GM12878 (cell line): ENCODE measurements at regions not wholly inside any gene's neighbourhood (a gene's known extent, or its start where the extent isn't known, plus 50 kb on each side); places are given as distances from the start of the nearest gene placed in this dataset.

Source experiments
- ATAC-seq: fragments of 200-7000 bp; cut with Tn5 transposase; 3 replicates; pipeline ENCODE4 v1.9.1; 2020; ENCODE audit warnings: mild to moderate bottlenecking, moderate library complexity
- BruUV-seq: library from RNA; stranded (reverse); fragments of 400-500 nt; replicated peaks from 2 replicates; lab custom pipeline; 2021; lab: Mats Ljungman, UMichigan
- CTCF ChIA-PET: fragments of 300-600 bp; sonication (Branson Sonifier 250); formaldehyde crosslinking; extraction: SDS; loops from one replicate; lab custom pipeline; 2021; ENCODE audit warnings: inconsistent platforms; lab: Yijun Ruan, JAX
- POLR2A ChIA-PET: fragments of 350-600 bp; formaldehyde crosslinking; extraction: SDS; loops from one replicate; lab custom pipeline; 2021; ENCODE audit warnings: inconsistent platforms; lab: Charles Lee
- RAD21 ChIA-PET: fragments of 300-600 bp; sonication (Branson Sonifier 250); formaldehyde crosslinking; loops from one replicate; lab custom pipeline; 2023; ENCODE audit warnings: antibody characterized with exemption; ENCODE audit not compliant: unreplicated experiment; lab: Charles Lee
- SMC1A ChIA-PET: fragments of 300-600 bp; sonication (Branson Sonifier 250); formaldehyde crosslinking; loops from one replicate; lab custom pipeline; 2023; ENCODE audit not compliant: unreplicated experiment, uncharacterized antibody; lab: Charles Lee
- DNase-seq: peaks from one replicate; pipeline ENCODE4 v3.0.0-alpha.2; 2011; ENCODE audit warnings: low read depth, low spot score
- FAIRE-seq: peaks from 3 replicates; lab custom pipeline; 2011; peaks lifted over from hg19 to GRCh38; lab: Jason Lieb, UNC
- H2AFZ ChIP-seq: 2 replicates; pipeline ENCODE4 v1.6.0; 2011; ENCODE audit warnings: low read depth, low read length, control low read depth; ENCODE audit not compliant: control insufficient read depth
- H3K27ac ChIP-seq: 2 replicates; pipeline ENCODE4 v1.5.1; 2011; ENCODE audit warnings: control low read depth; ENCODE audit not compliant: control insufficient read depth, insufficient read depth
- H3K27me3 ChIP-seq, 2 experiments: replicated peaks in 1 of 2; 2 replicates each; pipeline versions ENCODE4 v1.6.0 to v1.6.1; 2011; ENCODE audit warnings: low read length in 1 of 2; ENCODE audit not compliant: control insufficient read depth in 2 of 2, insufficient read depth in 2 of 2
- H3K36me3 ChIP-seq, 2 experiments: 2 replicates each; pipeline ENCODE4 v1.5.1; 2011; ENCODE audit warnings: low read length in 1 of 2; ENCODE audit not compliant: control insufficient read depth in 2 of 2, insufficient read depth in 2 of 2
- H3K4me1 ChIP-seq: 2 replicates; pipeline ENCODE4 v1.6.1; 2011; ENCODE audit warnings: mild to moderate bottlenecking, low read length, moderate library complexity, mixed read lengths; ENCODE audit not compliant: control insufficient read depth, insufficient read depth
- H3K4me2 ChIP-seq: 2 replicates; pipeline ENCODE4 v1.6.0; 2011; ENCODE audit warnings: control low read depth; ENCODE audit not compliant: control insufficient read depth, insufficient read depth
- H3K4me3 ChIP-seq: fragments of 200-600 bp; sonication (generic); 2 replicates; pipeline ENCODE4 v1.5.1; 2016
- H3K79me2 ChIP-seq: 2 replicates; pipeline ENCODE4 v1.6.0; 2011; ENCODE audit warnings: low read length; ENCODE audit not compliant: control insufficient read depth, insufficient read depth
- H3K9ac ChIP-seq: 2 replicates; pipeline ENCODE4 v1.8.0; 2011; ENCODE audit warnings: low read length, control low read depth, mixed read lengths; ENCODE audit not compliant: control insufficient read depth, insufficient read depth
- H3K9me3 ChIP-seq: replicated peaks from 3 replicates; pipeline ENCODE4 v1.5.1; 2011; ENCODE audit warnings: mild to moderate bottlenecking, low read length; ENCODE audit not compliant: control insufficient read depth, insufficient read depth
- H4K20me1 ChIP-seq: 2 replicates; pipeline ENCODE4 v1.6.0; 2011; ENCODE audit not compliant: control insufficient read depth, insufficient read depth
- ATF7 ChIP-seq: fragments of 450-650 bp; IDR thresholded peaks from 2 replicates; pipeline ENCODE4 v1.6.1; 2016; ENCODE audit warnings: low read depth, mild to moderate bottlenecking
- CBX5 ChIP-seq: sonication (generic); IDR thresholded peaks from 2 replicates; pipeline ENCODE4 v1.6.1; 2016; ENCODE audit warnings: low read depth, moderate library complexity, mild to moderate bottlenecking, inconsistent platforms
- EED ChIP-seq: sonication (generic); IDR thresholded peaks from 2 replicates; pipeline ENCODE4 v1.6.1; 2016; ENCODE audit warnings: antibody characterized with exemption, low read depth
- EP300 ChIP-seq, 2 experiments: fragments of 150-350 bp in 1 of 2; IDR thresholded peaks; 2 replicates each; pipeline ENCODE4 v1.6.1; 2011 to 2012; ENCODE audit warnings: low read depth in 2 of 2, low read length in 2 of 2, borderline replicate concordance in 1 of 2, improper control_type of control experiment in 1 of 2, inconsistent platforms in 1 of 2; ENCODE audit not compliant: control insufficient read depth in 1 of 2
- MEF2A ChIP-seq: IDR thresholded peaks from 2 replicates; pipeline ENCODE4 v1.6.1; 2011; ENCODE audit warnings: low read depth, mild to moderate bottlenecking, low read length, moderate library complexity; ENCODE audit not compliant: insufficient read depth
- MEF2B ChIP-seq: fragments of 450-650 bp; IDR thresholded peaks from 2 replicates; pipeline ENCODE4 v1.6.1; 2018; ENCODE audit warnings: mild to moderate bottlenecking, moderate library complexity; ENCODE audit not compliant: partially characterized antibody, poor library complexity, severe bottlenecking
- MXI1 ChIP-seq: fragments of 150-350 bp; IDR thresholded peaks from 2 replicates; pipeline ENCODE4 v1.6.1; 2011; ENCODE audit warnings: low read depth, mild to moderate bottlenecking, inconsistent platforms, low read length, improper control_type of control experiment
- NFIC ChIP-seq: IDR thresholded peaks from 2 replicates; pipeline ENCODE4 v1.6.1; 2012; ENCODE audit warnings: low read depth, mild to moderate bottlenecking, inconsistent platforms, low read length, moderate library complexity
- PAX5 ChIP-seq: IDR thresholded peaks from 2 replicates; pipeline ENCODE4 v1.6.1; 2011; ENCODE audit warnings: low read depth, low read length, borderline replicate concordance
- POU2F2 ChIP-seq: IDR thresholded peaks from 3 replicates; pipeline ENCODE4 v1.6.1; 2011; ENCODE audit warnings: low read depth, mild to moderate bottlenecking, low read length, borderline replicate concordance
- SP1 ChIP-seq: IDR thresholded peaks from one replicate; pipeline ENCODE4 v1.6.1; 2011; ENCODE audit warnings: low read depth, low read length
- SREBF2 ChIP-seq: IDR thresholded peaks from 2 replicates; pipeline ENCODE4 v1.6.1; 2012; ENCODE audit warnings: mild to moderate bottlenecking, low read length
- SUZ12 ChIP-seq: fragments of 200-600 bp; sonication (generic); IDR thresholded peaks from one replicate; pipeline ENCODE4 v1.6.1; 2018; ENCODE audit warnings: antibody characterized with exemption, mild to moderate bottlenecking; ENCODE audit not compliant: unreplicated experiment
- TARDBP ChIP-seq: IDR thresholded peaks from 2 replicates; pipeline ENCODE4 v1.6.1; 2016; ENCODE audit warnings: borderline replicate concordance
- ZBED1 ChIP-seq: IDR thresholded peaks from 2 replicates; pipeline ENCODE4 v1.6.1; 2016; ENCODE audit warnings: borderline replicate concordance
- WGBS: methylation state at CpG from one replicate; pipeline ENCODE4 v1.1.6; 2016; ENCODE audit warnings: low lambda C conversion rate; ENCODE audit not compliant: insufficient replicate concordance, insufficient coverage; ENCODE audit errors: missing lambda C conversion rate; 5-methylcytosine and 5-hydroxymethylcytosine counted together
- in situ Hi-C: fragments of 300-500 bp; cut with MboI; formaldehyde crosslinking; loops from 9 replicates; pipeline ENCODE4 v1.14.3; 2018; ENCODE audit warnings: mixed read lengths
- intact Hi-C: fragments of 100-400 bp; cut with micrococcal nuclease; formaldehyde crosslinking; loops from one replicate; pipeline ENCODE4 v1.14.2; 2022; ENCODE audit not compliant: unreplicated experiment
- TF ChIP-seq, protein P1 (sequence below): fragments of 450-650 bp; IDR thresholded peaks from 2 replicates; pipeline ENCODE4 v1.6.1; 2017; ENCODE audit warnings: borderline replicate concordance
- TF ChIP-seq, protein P2 (sequence below): fragments of 450-650 bp; IDR thresholded peaks from 2 replicates; pipeline ENCODE4 v1.6.1; 2017; ENCODE audit warnings: mild to moderate bottlenecking
- TF ChIP-seq, protein P3 (sequence below): fragments of 450-650 bp; conservative IDR thresholded peaks from 2 replicates; pipeline ENCODE4 v1.6.1; 2017; ENCODE audit warnings: mild to moderate bottlenecking, moderate library complexity

DNA sequence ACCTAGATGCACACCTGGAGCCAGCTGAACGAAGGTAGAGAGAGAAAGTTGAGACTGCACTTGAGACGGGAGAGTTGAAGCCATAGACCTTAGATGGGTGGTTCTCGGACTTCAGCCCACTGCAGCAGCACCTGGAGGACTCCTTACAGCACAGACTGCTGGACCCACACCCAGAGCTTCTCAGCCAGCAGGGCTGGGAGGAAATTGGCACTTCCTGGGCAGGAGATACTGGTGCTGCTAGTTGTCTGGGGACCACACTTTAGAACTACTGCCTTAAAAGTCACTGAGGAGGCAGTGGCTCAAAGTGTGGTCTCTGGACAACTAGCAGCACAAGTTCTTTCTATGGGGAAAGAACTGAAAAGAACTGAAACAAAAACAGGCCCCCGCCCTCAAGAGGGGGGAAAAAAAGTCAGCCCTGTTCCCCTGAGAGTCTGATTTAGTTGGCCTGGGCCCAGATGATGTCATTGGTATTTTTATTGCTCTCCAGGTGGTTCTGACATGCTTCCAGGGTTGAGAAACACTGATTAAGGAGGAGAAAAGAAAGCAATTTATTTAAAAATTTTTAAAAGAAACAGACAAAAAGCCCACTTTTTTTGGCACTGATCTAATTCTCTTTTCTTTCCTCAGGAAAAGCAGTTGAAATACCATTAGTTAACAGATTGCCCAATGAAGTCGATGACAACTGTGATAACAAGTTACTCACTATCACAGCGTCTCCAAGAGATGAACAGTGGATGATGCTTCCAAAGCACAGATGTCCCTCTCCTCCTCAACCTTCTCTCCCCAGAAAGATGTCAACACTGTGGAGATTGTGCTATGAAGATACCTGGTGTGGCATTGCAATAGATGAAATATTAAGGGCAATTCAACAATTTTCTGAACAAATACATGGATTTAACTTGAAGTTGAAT lies 73.6 kb upstream of the ADAMTS16 start:
- BruUV-seq, result no TSS peak
- Histone ChIP-seq H3K4me2 (peak overlapping the region; percentile 38; the same call in 1 of the 2 replicates), H3K9ac (no peak overlapping the region), H3K27ac (no peak overlapping the region), H3K4me3 (no peak overlapping the region), H3K4me1 (no peaks in the 10 kb centered on the region; the same call in 1 of the 2 replicates), H3K79me2 (no peaks in the 10 kb centered on the region), H2AFZ (no peak overlapping the region; the same call in 1 of the 2 replicates), H3K27me3 (no peaks in the 10 kb centered on the region), H3K9me3 (no peaks in the 10 kb centered on the region), H4K20me1 (no peaks in the 10 kb centered on the region), H3K36me3 (no peaks in the 10 kb centered on the region)
- ChIA-PET SMC1A (interaction anchor here (1.6 to 6.7 kb wide), 4 partner anchors 19 to 185 kb away, joined by 4 to 43 read pairs (median 18); no protein-coding TSS in a partner anchor), RAD21 (interaction anchor here (1.2 to 4.3 kb wide), 3 partner anchors 20 to 29 kb away, joined by 3 to 37 read pairs (median 3); no protein-coding TSS in a partner anchor), POLR2A (interaction anchor here (1.0 kb wide), 1 partner anchor 19 kb away, joined by 5 read pairs; no protein-coding TSS in a partner anchor), CTCF (interaction anchor here (1.0 to 1.4 kb wide), 4 partner anchors 19 to 31 kb away, joined by 3 to 5 read pairs (median 4); no protein-coding TSS in a partner anchor)
- 30% methylated on average over 6 of the region's 6 CpGs for WGBS
- in situ Hi-C loops (no loop called here), intact Hi-C loops (no loop called here)
- no peak for DNase-seq
- no peak for FAIRE-seq
- ATAC-seq, result no peak; the same call in 1 of the 3 replicates
- TF ChIP-seq NFIC (0 out of 2 replicates have a peak, but pooled peaks have one; percentile 41), MEF2B (peak; percentile 33), MEF2A (0 out of 2 replicates have a peak, but pooled peaks have one; percentile 32), EP300 (IDR thresholded peaks at IDR 0.05; ENCODE audit: borderline replicate concordance in 1 of 2, control insufficient read depth in 1 of 2, low read depth in 2 of 2, low read length in 2 of 2) (no peak), SREBF2 (no peak), EED (peak; percentile 54; the same call in 1 of the 2 replicates), CBX5 (no peak), SUZ12 (no peak), SP1 (no peak), MXI1 (no peak), PAX5 (no peak), TARDBP (no peak), ATF7 (peak; percentile 56; the same call in 1 of the 2 replicates), POU2F2 (no peak), ZBED1 (0 out of 2 replicates have a peak, but pooled peaks have one; percentile 8)
- TF ChIP-seq, protein P1, sequence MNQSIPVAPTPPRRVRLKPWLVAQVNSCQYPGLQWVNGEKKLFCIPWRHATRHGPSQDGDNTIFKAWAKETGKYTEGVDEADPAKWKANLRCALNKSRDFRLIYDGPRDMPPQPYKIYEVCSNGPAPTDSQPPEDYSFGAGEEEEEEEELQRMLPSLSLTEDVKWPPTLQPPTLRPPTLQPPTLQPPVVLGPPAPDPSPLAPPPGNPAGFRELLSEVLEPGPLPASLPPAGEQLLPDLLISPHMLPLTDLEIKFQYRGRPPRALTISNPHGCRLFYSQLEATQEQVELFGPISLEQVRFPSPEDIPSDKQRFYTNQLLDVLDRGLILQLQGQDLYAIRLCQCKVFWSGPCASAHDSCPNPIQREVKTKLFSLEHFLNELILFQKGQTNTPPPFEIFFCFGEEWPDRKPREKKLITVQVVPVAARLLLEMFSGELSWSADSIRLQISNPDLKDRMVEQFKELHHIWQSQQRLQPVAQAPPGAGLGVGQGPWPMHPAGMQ, result no peak
- TF ChIP-seq, protein P2, sequence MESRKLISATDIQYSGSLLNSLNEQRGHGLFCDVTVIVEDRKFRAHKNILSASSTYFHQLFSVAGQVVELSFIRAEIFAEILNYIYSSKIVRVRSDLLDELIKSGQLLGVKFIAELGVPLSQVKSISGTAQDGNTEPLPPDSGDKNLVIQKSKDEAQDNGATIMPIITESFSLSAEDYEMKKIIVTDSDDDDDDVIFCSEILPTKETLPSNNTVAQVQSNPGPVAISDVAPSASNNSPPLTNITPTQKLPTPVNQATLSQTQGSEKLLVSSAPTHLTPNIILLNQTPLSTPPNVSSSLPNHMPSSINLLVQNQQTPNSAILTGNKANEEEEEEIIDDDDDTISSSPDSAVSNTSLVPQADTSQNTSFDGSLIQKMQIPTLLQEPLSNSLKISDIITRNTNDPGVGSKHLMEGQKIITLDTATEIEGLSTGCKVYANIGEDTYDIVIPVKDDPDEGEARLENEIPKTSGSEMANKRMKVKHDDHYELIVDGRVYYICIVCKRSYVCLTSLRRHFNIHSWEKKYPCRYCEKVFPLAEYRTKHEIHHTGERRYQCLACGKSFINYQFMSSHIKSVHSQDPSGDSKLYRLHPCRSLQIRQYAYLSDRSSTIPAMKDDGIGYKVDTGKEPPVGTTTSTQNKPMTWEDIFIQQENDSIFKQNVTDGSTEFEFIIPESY, result no peak
- TF ChIP-seq, protein P3, sequence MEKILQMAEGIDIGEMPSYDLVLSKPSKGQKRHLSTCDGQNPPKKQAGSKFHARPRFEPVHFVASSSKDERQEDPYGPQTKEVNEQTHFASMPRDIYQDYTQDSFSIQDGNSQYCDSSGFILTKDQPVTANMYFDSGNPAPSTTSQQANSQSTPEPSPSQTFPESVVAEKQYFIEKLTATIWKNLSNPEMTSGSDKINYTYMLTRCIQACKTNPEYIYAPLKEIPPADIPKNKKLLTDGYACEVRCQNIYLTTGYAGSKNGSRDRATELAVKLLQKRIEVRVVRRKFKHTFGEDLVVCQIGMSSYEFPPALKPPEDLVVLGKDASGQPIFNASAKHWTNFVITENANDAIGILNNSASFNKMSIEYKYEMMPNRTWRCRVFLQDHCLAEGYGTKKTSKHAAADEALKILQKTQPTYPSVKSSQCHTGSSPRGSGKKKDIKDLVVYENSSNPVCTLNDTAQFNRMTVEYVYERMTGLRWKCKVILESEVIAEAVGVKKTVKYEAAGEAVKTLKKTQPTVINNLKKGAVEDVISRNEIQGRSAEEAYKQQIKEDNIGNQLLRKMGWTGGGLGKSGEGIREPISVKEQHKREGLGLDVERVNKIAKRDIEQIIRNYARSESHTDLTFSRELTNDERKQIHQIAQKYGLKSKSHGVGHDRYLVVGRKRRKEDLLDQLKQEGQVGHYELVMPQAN, result no peak
